Fibroblast of pulmonary artery (primary cell): ENCODE measurements at regions not wholly inside any gene's neighbourhood (a gene's known extent, or its start where the extent isn't known, plus 50 kb on each side); places are given as distances from the start of the nearest gene placed in this dataset.

Source experiments
- DNase-seq: peaks from one replicate; pipeline ENCODE4 v3.0.0-alpha.2; 2010; ENCODE audit warnings: low read depth
- H3K4me3 ChIP-seq: replicated peaks from 2 replicates; pipeline ENCODE4 v1.5.1; 2011; ENCODE audit warnings: low read depth, mild to moderate bottlenecking, control low read depth, low read length, moderate library complexity
- TF ChIP-seq, protein P1 (sequence below): IDR thresholded peaks from 2 replicates; pipeline ENCODE4 v1.5.1; 2011; ENCODE audit warnings: mild to moderate bottlenecking, control low read depth, low read length, inconsistent platforms; ENCODE audit errors: missing control alignments

GRCh38 chr1:230591678-230592077 is 50.6 kb upstream of the COG2 start:
- TF ChIP-seq, protein P1, sequence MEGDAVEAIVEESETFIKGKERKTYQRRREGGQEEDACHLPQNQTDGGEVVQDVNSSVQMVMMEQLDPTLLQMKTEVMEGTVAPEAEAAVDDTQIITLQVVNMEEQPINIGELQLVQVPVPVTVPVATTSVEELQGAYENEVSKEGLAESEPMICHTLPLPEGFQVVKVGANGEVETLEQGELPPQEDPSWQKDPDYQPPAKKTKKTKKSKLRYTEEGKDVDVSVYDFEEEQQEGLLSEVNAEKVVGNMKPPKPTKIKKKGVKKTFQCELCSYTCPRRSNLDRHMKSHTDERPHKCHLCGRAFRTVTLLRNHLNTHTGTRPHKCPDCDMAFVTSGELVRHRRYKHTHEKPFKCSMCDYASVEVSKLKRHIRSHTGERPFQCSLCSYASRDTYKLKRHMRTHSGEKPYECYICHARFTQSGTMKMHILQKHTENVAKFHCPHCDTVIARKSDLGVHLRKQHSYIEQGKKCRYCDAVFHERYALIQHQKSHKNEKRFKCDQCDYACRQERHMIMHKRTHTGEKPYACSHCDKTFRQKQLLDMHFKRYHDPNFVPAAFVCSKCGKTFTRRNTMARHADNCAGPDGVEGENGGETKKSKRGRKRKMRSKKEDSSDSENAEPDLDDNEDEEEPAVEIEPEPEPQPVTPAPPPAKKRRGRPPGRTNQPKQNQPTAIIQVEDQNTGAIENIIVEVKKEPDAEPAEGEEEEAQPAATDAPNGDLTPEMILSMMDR: no peak
- DNase-seq: no peak
- H3K4me3 ChIP-seq: no peak overlapping the region

DNA sequence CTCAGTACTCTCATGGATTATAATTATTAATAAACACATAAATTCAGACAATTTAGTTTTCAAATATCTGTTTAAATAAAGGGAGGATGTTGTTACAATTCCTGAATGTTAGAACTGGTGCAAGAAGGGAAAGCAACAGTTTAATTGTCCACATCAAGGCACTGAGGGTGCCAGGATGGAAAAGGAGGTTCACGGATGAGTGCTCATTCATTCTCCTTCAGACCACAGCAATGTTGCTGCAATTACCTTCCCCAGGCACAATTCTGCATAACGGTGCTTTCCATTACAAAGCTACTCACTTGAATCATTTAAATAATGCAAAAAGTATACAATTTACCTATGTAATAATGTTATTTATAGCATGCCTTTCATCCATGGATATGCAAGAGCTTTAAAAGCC is 52.3 kb upstream of the COG2 start:
- TF ChIP-seq, protein P1: no peak
- no peak for DNase-seq
- H3K4me3 ChIP-seq: no peak overlapping the region

DNA sequence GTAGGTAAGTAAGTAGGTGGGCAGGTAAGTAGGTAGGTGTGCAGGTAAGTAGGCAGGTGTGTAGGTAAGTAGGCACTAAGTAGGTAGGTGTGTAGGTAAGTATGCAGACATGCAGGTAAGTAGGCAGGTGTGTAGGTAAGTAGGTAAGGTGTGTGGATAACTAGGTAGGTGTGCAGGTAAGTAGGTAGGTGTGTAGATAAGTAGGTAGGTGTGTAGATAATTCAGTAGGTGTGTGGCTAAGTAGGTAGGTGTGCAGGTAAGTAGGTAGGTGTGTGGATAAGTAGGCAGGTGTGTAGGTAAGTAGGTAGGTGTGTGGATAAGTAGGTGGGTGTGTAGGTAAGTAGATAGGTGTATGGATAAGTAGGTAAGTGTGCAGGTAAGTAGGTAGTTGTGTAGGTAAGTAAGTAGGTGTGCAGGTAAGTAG is 53.9 kb upstream of the COG2 start:
- H3K4me3 ChIP-seq: no peak overlapping the region
- no peak for DNase-seq
- TF ChIP-seq, protein P1: no peak

GRCh38 chr1:230587061-230587460 is 55.2 kb upstream of the COG2 start:
- no peak for DNase-seq
- TF ChIP-seq, protein P1: no peak
- H3K4me3 ChIP-seq: no peak overlapping the region

GRCh38 chr1:230584660-230585059 is 57.6 kb upstream of the COG2 start:
- DNase-seq: no peak
- TF ChIP-seq, protein P1: no peak
- H3K4me3 ChIP-seq: no peak overlapping the region

DNA sequence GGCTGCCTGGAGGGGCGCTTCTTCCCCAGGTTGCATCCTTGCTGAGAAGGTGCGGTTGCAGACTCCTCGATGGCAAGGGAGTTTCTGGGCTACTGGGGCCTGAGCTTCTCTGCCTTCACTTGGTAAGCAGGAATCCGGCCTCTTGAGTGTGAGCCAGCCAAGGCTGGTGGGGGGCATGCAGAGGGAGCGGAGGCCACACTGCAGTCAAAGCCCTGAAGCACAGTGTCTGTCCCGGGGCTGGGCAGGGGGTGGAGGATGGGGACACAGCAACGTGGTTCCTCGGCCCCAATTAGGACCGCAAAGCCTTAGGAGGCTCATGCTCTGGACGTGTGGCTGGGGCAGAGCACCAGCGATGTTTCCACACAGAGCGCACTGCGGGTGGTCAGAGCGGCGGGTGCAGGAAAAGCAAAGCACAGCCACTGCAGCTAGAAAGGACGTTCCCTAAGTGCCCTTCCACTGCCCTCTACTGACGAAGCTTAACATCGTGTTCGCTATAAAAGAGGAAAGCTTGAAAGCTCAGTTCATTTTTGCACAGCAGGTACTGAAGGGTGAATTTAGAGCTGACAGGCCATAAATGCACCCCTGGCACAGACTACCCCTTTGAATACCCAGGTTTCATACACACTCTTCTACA is 60.7 kb upstream of the COG2 start:
- no peak overlapping the region for H3K4me3 ChIP-seq
- TF ChIP-seq, protein P1: no peak
- no peak for DNase-seq

DNA sequence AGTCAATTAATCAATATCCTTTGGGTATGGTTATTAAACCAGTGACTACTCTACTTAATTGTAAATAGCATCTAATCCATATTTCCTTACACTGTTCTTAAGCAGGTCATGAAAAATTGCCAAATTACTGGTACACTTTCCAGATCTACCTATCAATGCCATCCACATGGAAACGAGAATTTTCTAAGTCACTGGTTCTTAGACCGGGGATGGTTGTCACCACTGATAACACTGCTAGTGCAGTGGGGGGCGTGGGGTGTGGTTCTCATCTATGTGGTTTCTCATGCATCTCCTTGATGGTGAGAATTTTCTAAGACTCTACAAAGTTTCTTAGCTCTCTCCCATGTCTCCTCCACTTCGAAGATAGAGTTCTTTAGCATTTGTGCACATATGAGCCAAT is 63.7 kb upstream of the COG2 start:
- no peak overlapping the region for H3K4me3 ChIP-seq
- TF ChIP-seq, protein P1: no peak
- no peak for DNase-seq
